HCT116 (cell line): ENCODE measurements at regions not wholly inside any gene's neighbourhood (a gene's known extent, or its start where the extent isn't known, plus 50 kb on each side); places are given as distances from the start of the nearest gene placed in this dataset.

Source experiments
- ATAC-seq: fragments of 200-7000 bp; cut with Tn5 transposase; 2 replicates; pipeline ENCODE4 v1.9.1; 2020; ENCODE audit warnings: mild to moderate bottlenecking, moderate library complexity
- BruUV-seq: library from RNA; stranded (reverse); fragments of 400-500 nt; replicated peaks from 2 replicates; lab custom pipeline; 2021; lab: Mats Ljungman, UMichigan
- CTCF ChIA-PET: fragments of 300-600 bp; sonication (Branson Sonifier 250); formaldehyde crosslinking; loops from one replicate; lab custom pipeline; 2021; ENCODE audit warnings: antibody characterized with exemption; lab: Charles Lee
- POLR2A ChIA-PET: fragments of 300-600, 350-600 bp; sonication (Branson Sonifier 250); formaldehyde crosslinking; loops from one replicate; lab custom pipeline; 2021; ENCODE audit warnings: antibody characterized with exemption; lab: Charles Lee
- RAD21 ChIA-PET, 2 experiments: fragments of 300-600 bp; sonication (Branson Sonifier 250); formaldehyde crosslinking; loops; one replicate each; lab custom pipeline; 2023; ENCODE audit warnings: low total read pairs in 2 of 2; ENCODE audit not compliant: uncharacterized antibody in 2 of 2, unreplicated experiment in 2 of 2, low non-redundant PET in 1 of 2; lab: Charles Lee
- DNase-seq: peaks from one replicate; pipeline ENCODE4 v3.0.0-alpha.2; 2010; ENCODE audit warnings: low read depth, low spot score
- H2AFZ ChIP-seq: fragments of 200-600 bp; shearing (Covaris generic), sonication (generic); 2 replicates; pipeline ENCODE4 v1.6.1; 2017; ENCODE audit warnings: low read depth, mixed run types, mixed read lengths, antibody characterized with exemption, low read length; ENCODE audit not compliant: poor library complexity, severe bottlenecking
- H3K27ac ChIP-seq: 2 replicates; pipeline ENCODE4 v1.5.1; 2012; ENCODE audit warnings: low read depth, low read length
- H3K27me3 ChIP-seq: fragments of 200-600 bp; sonication (generic); 2 replicates; pipeline ENCODE4 v1.6.1; 2016; ENCODE audit warnings: mixed run types, low read length, mixed read lengths; ENCODE audit not compliant: insufficient read depth
- H3K36me3 ChIP-seq, 2 experiments: fragments of 200-500 bp in 1 of 2; fragments of 200-600 bp in 1 of 2; sonication (Bioruptor generic) in 1 of 2; sonication (generic) in 1 of 2; 2 replicates each; pipeline versions ENCODE4 v1.5.1 to v1.6.1; 2014 to 2016; ENCODE audit warnings: low read length in 2 of 2, inconsistent platforms in 1 of 2, mixed read lengths in 1 of 2, mixed run types in 1 of 2; ENCODE audit not compliant: insufficient read depth in 2 of 2, control insufficient read depth in 1 of 2
- H3K4me1 ChIP-seq, 2 experiments: fragments of 200-600 bp in 1 of 2; sonication (generic) in 1 of 2; 2 replicates each; pipeline versions ENCODE4 v1.5.1 to v1.6.1; 2012 to 2017; ENCODE audit warnings: low read length in 2 of 2, inconsistent platforms in 1 of 2, mild to moderate bottlenecking in 1 of 2, mixed read lengths in 1 of 2, mixed run types in 1 of 2, moderate library complexity in 1 of 2; ENCODE audit not compliant: insufficient read depth in 2 of 2, control insufficient read depth in 1 of 2
- H3K4me2 ChIP-seq: fragments of 200-600 bp; sonication (generic); 2 replicates; pipeline ENCODE4 v1.6.1; 2017; ENCODE audit warnings: mixed run types, low read length, mixed read lengths
- H3K4me3 ChIP-seq, 2 experiments: fragments of 200-600 bp in 1 of 2; sonication (generic) in 1 of 2; replicated peaks in 1 of 2; 2 replicates each; pipeline ENCODE4 v1.5.1; 2011 to 2016; ENCODE audit warnings: low read length in 2 of 2, control low read depth in 1 of 2, low read depth in 1 of 2, mild to moderate bottlenecking in 1 of 2, mixed read lengths in 1 of 2, mixed run types in 1 of 2
- H3K79me2 ChIP-seq: fragments of 200-600 bp; sonication (generic); 2 replicates; pipeline ENCODE4 v1.6.1; 2017; ENCODE audit warnings: mild to moderate bottlenecking, mixed run types, low read length, moderate library complexity, mixed read lengths; ENCODE audit not compliant: insufficient read depth
- H3K9ac ChIP-seq: fragments of 200-600 bp; sonication (generic); 2 replicates; pipeline ENCODE4 v1.6.1; 2016; ENCODE audit warnings: low read length, mixed read lengths
- H3K9me2 ChIP-seq: fragments of 200-600 bp; sonication (generic), shearing (Covaris generic); 2 replicates; pipeline ENCODE4 v1.6.1; 2017; ENCODE audit warnings: mixed run types, mild to moderate bottlenecking, moderate library complexity; ENCODE audit not compliant: insufficient read depth
- H3K9me3 ChIP-seq, 2 experiments: fragments of 200-500 bp in 1 of 2; fragments of 200-600 bp in 1 of 2; sonication (Bioruptor generic) in 1 of 2; sonication (generic) in 1 of 2; 2 replicates each; pipeline ENCODE4 v1.6.1; 2014 to 2017; ENCODE audit warnings: low read length in 2 of 2, mixed read lengths in 2 of 2, inconsistent platforms in 1 of 2, low read depth in 1 of 2, mild to moderate bottlenecking in 1 of 2, mixed run types in 1 of 2, moderate library complexity in 1 of 2; ENCODE audit not compliant: control insufficient read depth in 1 of 2, insufficient read depth in 1 of 2
- H4K20me1 ChIP-seq: fragments of 200-600 bp; sonication (generic), shearing (Covaris generic); 2 replicates; pipeline ENCODE4 v1.6.1; 2017; ENCODE audit warnings: mixed run types, mild to moderate bottlenecking, moderate library complexity; ENCODE audit not compliant: insufficient read depth
- ATF3 ChIP-seq: IDR thresholded peaks from 2 replicates; pipeline ENCODE4 v1.6.1; 2012
- CTCF ChIP-seq, 3 experiments: fragments of 200-600 bp in 1 of 3; sonication (generic) in 1 of 3; IDR thresholded peaks in 2 of 3; conservative IDR thresholded peaks in 1 of 3; 2 replicates each; pipeline ENCODE4 v1.5.1; 2012 to 2017; ENCODE audit warnings: low read depth in 2 of 3, low read length in 2 of 3, antibody characterized with exemption in 1 of 3, borderline replicate concordance in 1 of 3, control low read depth in 1 of 3, mild to moderate bottlenecking in 1 of 3, mixed read lengths in 1 of 3, mixed run types in 1 of 3, moderate library complexity in 1 of 3; ENCODE audit not compliant: insufficient read depth in 1 of 3
- EGR1 ChIP-seq: IDR thresholded peaks from 2 replicates; pipeline ENCODE4 v1.6.1; 2012; ENCODE audit warnings: low read depth
- ELF1 ChIP-seq: IDR thresholded peaks from 2 replicates; pipeline ENCODE4 v1.6.1; 2012; ENCODE audit warnings: low read depth, borderline replicate concordance
- EZH2 ChIP-seq: fragments of 200-600 bp; sonication (generic); IDR thresholded peaks from 2 replicates; pipeline ENCODE4 v1.6.1; 2017; ENCODE audit warnings: antibody characterized with exemption, mixed run types
- EZH2phosphoT487 ChIP-seq: fragments of 200-600 bp; IDR thresholded peaks from 2 replicates; pipeline ENCODE4 v1.6.1; 2018; ENCODE audit warnings: antibody characterized with exemption, borderline replicate concordance
- POLR2AphosphoS5 ChIP-seq: IDR thresholded peaks from 2 replicates; pipeline ENCODE4 v1.6.1; 2011; ENCODE audit warnings: mild to moderate bottlenecking, low read depth, low read length, moderate library complexity
- RAD21 ChIP-seq: IDR thresholded peaks from 2 replicates; pipeline ENCODE4 v1.6.1; 2012; ENCODE audit warnings: low read depth, mild to moderate bottlenecking
- SIN3A ChIP-seq: IDR thresholded peaks from 2 replicates; pipeline ENCODE4 v1.6.1; 2012; ENCODE audit warnings: low read depth
- SP1 ChIP-seq: IDR thresholded peaks from 2 replicates; pipeline ENCODE4 v1.6.1; 2012; ENCODE audit warnings: low read depth
- SRF ChIP-seq: IDR thresholded peaks from 2 replicates; pipeline ENCODE4 v1.6.1; 2012; ENCODE audit warnings: low read depth
- ZBTB33 ChIP-seq: IDR thresholded peaks from 2 replicates; pipeline ENCODE4 v1.6.1; 2011; ENCODE audit warnings: mild to moderate bottlenecking, low read length, moderate library complexity; ENCODE audit not compliant: insufficient replicate concordance; ENCODE audit errors: extremely low read depth
- ZFX ChIP-seq: fragments of 450-650 bp; IDR thresholded peaks from 2 replicates; pipeline ENCODE4 v1.6.1; 2017
- ZNF274 ChIP-seq: fragments of 200-500 bp; sonication (Bioruptor generic); IDR thresholded peaks from 2 replicates; pipeline ENCODE4 v1.6.1; 2014; ENCODE audit warnings: mild to moderate bottlenecking, low read depth, low read length, inconsistent platforms
- intact Hi-C: fragments of 100-400 bp; cut with micrococcal nuclease; formaldehyde crosslinking; loops from 2 replicates; pipeline ENCODE4 v1.10.0; 2022

- H3K4me3 ChIP-seq: no peak overlapping the region
- ChIA-PET CTCF (no interaction called here), RAD21 (no interaction called here), POLR2A (no interaction called here)
- no peaks in the 10 kb centered on the region for H3K9me3 ChIP-seq
- H3K36me3 ChIP-seq: peaks cover 0 to 8% of the 10 kb centered on the region in 2 experiments; a peak in 1 of 4 replicates
- no peak for ATAC-seq
- H3K9me2 ChIP-seq: no peaks in the 10 kb centered on the region
- no peak overlapping the region for H2AFZ ChIP-seq
- H3K79me2 ChIP-seq: peaks cover 4% of the 10 kb centered on the region; the same call in 1 of the 2 replicates
- BruUV-seq: no TSS peak
- intact Hi-C loops: loop anchor here (5.0 kb wide), 2 partner anchors 91 to 106 kb away; no protein-coding TSS in a partner anchor
- H3K9ac ChIP-seq: no peak overlapping the region
- no peaks in the 10 kb centered on the region for H3K27me3 ChIP-seq
- H3K4me2 ChIP-seq: peak overlapping the region; percentile 16; the same call in 1 of the 2 replicates
- DNase-seq: no peak
- peaks cover 36 to 93% of the 10 kb centered on the region in 2 experiments for H3K4me1 ChIP-seq
- TF ChIP-seq EZH2 (no peak), RAD21 (no peak)
- peak overlapping the region; percentile 2; the same call in 1 of the 2 replicates for H3K27ac ChIP-seq
- H4K20me1 ChIP-seq: no peaks in the 10 kb centered on the region
Observed at GRCh38 chr6:144806222-144806621, 521.1 kb downstream of the UTRN start.

- ATAC-seq: peak; percentile 84
- Histone ChIP-seq H3K27ac (peak overlapping the region; percentile 90), H3K27me3 (no peaks in the 10 kb centered on the region), H3K36me3 (peaks cover 0 to 27% of the 10 kb centered on the region in 2 experiments; a peak in 1 of 4 replicates), H4K20me1 (no peaks in the 10 kb centered on the region), H2AFZ (no peak overlapping the region), H3K4me2 (peak overlapping the region; percentile 44), H3K4me1 (peaks cover 36 to 86% of the 10 kb centered on the region in 2 experiments), H3K9ac (peak overlapping the region; percentile 61), H3K4me3 (no peak overlapping the region), H3K9me2 (no peaks in the 10 kb centered on the region), H3K9me3 (0 out of 4 replicates have a peak, but pooled peaks cover 0 to 5% of the 10 kb centered on the region in 2 experiments), H3K79me2 (no peaks in the 10 kb centered on the region; the same call in 1 of the 2 replicates)
- ChIA-PET CTCF (no interaction called here), RAD21 (interaction anchor here in 1 of 2 experiments (1.7 kb wide), 1 partner anchor 30 kb away, joined by 4 read pairs; no protein-coding TSS in a partner anchor), POLR2A (interaction anchor here (1.0 kb wide), 1 partner anchor 11 kb away, joined by 3 read pairs; no protein-coding TSS in a partner anchor)
- DNase-seq: peak; percentile 93
- intact Hi-C loops: loop anchor here (5.0 kb wide), 2 partner anchors 88 to 103 kb away; no protein-coding TSS in a partner anchor
- no TSS peak for BruUV-seq
- no peak for TF ChIP-seq ZNF274
- no peak for TF ChIP-seq EZH2phosphoT487
- TF ChIP-seq POLR2AphosphoS5: peak; percentile 64; the same call in 1 of the 2 replicates
- peak; percentile 81 for TF ChIP-seq SRF
- peak; percentile 74 for TF ChIP-seq SIN3A
- peak; percentile 98 for TF ChIP-seq SP1
- no peak for TF ChIP-seq ZBTB33
- no peak for TF ChIP-seq ZFX
- no peak for TF ChIP-seq ELF1
- TF ChIP-seq EGR1: no peak; the same call in 1 of the 2 replicates
- peak; percentile 57 for TF ChIP-seq RAD21
- TF ChIP-seq ATF3: peak; percentile 64; the same call in 1 of the 2 replicates
- TF ChIP-seq CTCF (IDR thresholded peaks at IDR 0.05 in 2 of 3, conservative IDR thresholded peaks at IDR 0.05 in 1 of 3; ENCODE audit: borderline replicate concordance in 1 of 3, insufficient read depth in 1 of 3, low read depth in 2 of 3, low read length in 2 of 3): no peak
Observed at GRCh38 chr6:144809120-144809519, 524.0 kb downstream of the UTRN start.
